Right renal pelvis (tissue), 4 donors: ENCODE measurements at regions not wholly inside any gene's neighbourhood (a gene's known extent, or its start where the extent isn't known, plus 50 kb on each side); places are given as distances from the start of the nearest gene placed in this dataset.
"Not testable (repeated sequence)": the region's sequence is repeated elsewhere in the genome, so short reads cannot be mapped to it uniquely, and the experiment has no call there.

Experiments used
- DNase-seq, 4 donors: peaks; one replicate each; pipeline ENCODE4 v3.0.0-alpha.2; 2013; ENCODE audit warnings: low read depth in 4 of 4, low spot score in 3 of 4, missing footprints in 1 of 4

DNA sequence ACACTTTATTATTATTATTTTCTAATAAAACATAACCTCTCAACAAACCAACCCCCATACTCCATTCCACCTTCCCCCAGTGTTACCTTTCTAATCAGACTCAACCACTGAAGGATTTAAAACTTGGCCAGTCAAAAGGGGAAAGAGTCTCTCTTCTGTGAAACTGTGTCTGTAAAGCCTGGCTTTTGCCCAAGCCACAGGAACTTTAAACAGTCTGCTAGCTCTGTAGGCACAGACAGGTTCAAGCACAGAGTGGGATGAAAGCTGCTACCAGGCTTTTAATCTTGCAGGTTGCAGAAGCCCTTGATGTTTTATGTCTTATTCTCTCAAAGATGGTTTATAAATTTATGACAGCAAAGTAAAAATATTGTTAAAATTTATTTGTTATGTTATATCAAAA, 585.7 kb downstream of the TENT5A start:
- DNase-seq, result no peak

DNA sequence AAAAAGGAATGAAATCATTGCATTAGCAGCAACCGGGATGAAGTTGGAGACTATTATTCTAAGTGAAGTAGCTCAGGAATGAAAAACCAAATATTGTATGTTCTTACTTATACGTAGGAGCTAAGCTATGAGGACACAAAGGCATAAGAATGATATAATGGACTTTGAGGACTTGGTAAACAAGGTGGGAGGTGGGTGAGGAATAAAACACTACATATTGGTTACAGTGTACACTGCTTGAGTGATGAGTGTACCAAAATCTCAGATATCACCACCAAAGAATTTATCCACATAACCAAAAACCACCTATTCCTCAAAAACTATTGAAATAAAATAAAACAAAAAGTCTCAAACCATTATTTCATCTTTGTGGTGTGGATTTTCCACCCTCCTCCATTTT, 593.5 kb downstream of the TENT5A start:
- no peak for DNase-seq

DNA sequence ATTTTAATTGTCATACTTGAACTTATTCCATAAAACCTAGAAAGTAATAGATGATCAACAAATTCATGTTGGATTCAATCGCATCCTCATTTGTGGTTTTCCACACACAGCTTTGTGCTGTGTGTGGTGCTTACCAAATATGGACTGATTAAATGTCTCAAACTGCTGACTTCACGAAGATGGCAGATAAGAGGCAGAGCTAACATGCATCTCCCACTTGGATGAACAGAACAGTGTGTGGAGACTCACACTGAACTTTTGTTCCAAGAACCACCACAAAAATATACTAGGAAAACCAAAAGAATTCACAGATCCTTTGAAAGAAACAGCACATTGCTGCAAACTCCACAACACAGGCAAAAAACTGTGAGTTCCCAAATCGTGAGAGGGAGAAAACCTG, 603.7 kb downstream of the TENT5A start:
- no peak for DNase-seq

DNA sequence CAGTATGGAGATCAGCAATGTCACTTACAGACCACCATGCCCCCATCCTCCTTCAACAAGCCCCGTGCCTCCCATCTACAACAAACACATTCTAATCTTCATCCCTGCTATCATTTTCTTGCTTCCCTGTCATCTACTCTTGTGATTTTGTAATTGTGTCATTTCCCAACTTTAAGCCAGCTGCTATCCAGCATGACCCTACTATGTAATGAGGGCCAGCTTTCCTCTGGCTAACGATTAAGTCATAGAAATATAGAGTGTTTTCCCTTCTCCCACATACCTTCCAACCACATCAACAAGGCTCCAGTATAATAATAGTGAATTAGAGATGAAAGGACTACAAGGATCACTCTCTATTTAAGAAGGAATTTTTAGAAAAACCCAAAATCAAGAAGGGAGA, 607.0 kb downstream of the TENT5A start:
- DNase-seq, result no peak

DNA sequence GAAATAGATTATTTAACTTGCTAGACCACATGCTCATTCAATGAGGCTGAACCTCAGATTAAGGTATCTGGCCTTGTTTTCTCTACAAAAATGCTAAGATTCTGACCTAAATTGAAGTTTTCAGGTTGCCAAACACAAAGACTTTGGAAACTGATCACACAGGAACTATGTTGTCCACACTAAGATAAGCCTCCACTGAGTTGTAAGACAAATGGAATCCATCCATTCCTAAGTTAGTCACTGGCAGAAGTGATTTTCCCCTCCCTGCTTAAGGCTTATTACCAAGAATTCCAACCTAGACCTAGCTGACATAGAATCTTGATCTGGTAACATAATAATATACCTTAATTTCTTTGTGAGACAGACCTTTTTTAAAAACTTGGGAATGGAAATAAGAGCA, 608.1 kb downstream of the TENT5A start:
- DNase-seq, result no peak

DNA sequence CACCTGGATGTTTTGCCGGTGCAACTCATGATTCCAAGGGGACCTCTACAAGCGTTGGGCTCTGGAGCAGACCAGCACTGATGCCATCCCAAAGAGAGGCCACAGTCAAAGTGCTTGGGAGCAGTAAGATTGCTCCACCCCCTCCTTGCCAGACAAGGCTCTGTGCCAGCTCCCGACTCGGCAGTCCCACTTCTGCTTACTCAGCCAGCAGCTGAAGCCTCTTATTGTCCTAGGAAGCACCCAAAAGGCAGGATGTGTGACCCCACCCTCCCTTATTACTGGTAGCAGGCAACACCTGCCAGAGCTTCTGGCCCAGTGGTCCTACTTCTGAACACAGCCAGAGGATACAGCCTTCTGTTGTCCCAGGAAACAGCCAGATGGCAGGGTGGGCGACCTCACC, 614.2 kb downstream of the TENT5A start:
- no peak for DNase-seq

DNA sequence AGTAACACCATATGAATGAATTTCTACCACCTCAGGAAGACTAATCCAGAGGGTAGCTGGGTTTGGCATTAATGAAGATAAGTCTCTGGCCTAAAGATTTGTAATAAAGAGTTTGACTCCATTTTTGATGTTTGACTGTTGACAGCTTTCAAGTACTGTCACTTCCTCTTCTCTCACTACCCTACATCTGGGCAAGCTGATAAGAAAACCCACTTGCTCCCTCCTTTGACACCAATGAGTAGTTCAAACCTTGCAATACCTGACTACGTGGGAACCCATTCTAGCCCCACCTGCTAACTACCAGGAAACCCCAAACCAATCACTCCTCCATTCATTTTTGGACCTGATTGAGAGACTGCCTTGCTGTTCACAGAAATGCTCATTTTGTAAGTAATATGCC, 621.5 kb downstream of the TENT5A start:
- no peak for DNase-seq

DNA sequence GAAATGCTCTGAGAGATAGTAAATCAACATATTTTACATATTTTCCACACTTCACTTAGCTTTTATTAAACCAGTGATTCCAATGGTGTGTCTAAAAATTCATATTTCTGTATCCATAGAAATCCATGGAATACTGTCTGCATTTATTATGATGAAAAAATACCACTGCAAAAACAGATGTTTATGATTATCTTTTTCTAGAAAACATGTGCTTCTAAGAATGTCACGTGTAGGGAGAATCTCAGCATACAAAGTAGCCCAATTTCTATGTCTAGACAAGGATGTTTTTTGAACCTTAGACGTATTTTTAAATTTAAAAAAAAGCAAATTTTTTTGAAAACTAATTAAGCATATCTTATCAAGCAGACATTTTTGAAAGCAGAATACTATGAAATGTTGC, 622.4 kb downstream of the TENT5A start:
- no peak for DNase-seq

DNA sequence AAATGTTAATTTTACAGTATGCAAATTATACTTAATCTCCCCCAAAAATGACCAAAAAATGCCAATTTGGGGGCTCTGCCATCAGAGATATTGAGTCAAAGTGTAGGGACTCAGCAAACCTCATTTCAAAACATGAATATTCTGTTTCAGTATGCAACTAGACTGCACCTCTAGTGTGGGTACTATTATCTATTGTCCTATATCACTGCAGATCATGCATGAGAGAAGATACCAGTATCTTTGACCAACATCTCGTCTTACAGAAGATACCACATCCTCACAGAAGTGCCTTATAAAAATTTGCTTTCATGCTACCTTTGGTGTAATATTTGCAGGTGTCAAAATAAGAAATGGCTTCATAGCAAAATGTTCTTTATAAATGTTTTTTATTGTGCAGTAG, 623.8 kb downstream of the TENT5A start:
- DNase-seq, result no peak

DNA sequence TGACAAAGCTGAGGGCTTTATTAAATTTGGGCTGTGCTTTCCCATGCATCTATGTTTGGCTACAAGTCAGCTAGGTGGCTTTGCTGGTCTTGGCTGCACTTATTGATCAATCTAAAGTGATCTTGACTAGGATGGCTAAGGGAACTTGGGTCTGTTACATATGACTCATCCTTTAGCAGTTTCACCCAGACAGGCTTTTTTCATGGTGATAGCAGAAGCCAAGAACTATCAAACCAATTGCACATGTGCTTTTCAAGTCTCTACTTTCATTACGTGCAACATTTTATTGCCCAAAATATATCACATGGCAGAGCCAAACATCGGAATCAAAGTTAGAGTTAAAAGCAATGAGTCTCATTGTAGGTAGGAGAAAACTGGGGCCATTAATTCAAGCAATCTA, 626.3 kb downstream of the TENT5A start:
- DNase-seq, result no peak

DNA sequence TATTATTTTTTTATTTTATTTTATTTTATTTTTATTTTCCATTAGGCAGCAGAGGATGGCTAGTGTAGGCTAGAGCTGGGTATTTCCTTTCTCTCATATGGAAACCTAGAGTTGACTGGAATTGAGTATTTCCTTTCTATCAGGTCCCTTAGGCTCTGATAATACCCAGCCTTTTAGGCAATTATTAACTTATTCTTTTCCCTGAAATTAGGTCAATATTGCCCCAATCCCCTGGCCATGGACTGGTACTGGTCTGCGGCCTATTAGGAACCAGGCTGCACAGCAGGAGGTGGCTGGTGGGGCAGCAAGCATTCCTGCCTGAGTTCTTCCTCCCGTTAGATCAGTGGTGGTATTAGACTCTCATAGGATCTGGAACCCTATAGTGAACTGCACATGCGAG, 632.2 kb downstream of the TENT5A start:
- no peak for DNase-seq

DNA sequence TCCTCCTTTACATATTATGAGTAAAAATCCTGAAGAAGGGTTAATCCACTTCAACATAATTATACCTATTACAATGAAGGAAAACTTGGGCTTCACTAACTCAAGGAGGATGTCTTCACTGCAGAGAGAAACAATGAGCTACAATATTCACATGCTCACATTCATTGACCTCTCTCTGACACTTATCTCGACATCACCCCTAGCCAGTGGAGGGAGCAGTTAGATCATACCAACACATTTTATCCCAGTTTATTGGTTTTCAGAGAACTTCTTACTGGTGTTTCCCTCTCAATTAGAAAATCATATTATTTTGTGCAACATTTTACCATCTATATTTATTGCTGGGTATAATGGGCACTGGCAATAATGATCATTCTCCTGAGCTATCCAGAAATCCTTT, 646.5 kb downstream of the TENT5A start:
- no peak for DNase-seq

DNA sequence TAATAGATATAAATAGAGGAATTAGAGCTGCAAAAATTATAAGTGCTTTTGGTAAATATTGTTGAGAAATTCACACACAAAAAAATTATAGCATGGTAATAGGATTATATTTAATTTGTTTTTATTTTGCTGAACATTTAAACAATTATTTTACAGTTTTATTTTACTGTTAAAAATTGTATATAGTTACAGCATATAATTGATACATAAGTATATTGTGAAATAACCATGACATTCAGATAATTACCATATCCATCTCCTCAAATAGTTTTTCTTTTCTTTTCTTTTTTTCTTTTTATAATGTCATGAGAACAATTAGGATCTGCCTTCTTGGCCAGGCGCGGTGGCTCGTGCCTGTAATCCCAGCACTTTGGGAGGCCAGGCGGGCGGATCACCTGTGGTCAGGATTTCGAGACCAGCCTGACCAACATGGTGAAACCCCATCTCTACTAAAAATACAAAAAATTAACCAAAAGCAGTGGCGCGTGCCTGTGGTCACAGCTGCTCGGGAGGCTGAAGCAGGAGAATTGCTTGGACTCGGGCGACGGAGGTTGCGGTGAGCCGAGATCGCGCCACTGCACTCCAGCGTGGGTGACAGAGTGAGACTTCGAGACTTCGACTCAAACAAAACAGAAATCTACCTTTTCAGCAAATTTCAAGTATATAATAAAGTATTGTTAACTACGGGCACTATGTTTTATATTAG, 654.2 kb downstream of the TENT5A start:
- no peak for DNase-seq

DNA sequence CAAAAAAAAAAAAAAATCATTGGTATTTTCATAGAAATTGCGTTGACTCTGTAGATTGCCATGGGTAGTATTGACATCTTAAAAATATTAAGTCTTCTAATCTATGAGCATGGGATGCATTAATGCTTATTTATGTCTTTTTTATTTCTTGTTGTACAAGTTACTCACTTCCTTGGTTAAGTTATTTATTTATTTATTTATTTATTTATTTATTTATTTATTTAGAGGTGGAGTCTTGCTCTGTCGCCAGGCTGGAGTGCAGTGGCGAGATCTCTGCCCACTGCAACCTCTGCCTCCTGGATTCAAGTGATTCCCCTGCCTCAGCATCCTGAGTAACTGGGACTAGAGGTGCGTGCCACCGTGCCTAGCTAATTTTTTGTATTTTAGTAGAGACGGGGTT, 656.0 kb downstream of the TENT5A start:
- not testable (repeated sequence) for DNase-seq

DNA sequence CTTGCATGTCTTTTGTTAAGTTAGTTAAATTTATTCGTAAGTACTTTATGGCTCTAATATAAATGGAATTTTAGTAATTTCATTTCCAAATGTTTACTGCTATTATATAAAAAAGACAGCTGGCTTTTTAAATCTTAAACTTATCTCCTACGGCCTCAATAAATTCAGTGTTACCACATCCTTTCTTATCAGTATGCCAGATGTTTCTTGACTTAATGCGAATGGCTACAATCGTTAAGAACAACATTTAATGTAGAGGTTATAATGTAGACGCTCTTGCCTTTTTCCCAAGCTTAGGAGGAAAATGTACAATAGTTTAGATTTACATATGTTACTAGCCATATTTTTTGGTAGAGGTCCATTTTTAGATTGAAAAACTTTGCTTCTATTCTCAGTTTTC, 659.4 kb downstream of the TENT5A start:
- no peak for DNase-seq

DNA sequence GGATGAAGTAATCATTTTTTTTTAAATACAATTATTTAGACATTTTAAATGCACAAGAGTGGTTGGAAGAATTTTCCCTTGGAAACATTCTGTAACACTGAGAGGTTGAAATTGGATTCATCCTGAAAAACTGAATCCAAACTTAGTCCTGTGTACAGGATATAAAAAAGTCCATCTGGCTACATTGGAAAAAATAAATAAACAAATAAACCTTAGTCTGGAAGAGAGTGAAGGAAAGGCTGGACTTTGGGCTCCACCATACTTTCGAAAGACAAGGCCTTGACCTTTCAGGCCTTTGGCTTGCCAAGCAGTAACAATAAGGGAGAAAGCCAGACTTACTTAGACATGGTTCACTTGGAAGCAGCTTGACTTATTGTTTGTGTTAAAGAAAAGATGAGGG, 664.3 kb downstream of the TENT5A start:
- no peak for DNase-seq

DNA sequence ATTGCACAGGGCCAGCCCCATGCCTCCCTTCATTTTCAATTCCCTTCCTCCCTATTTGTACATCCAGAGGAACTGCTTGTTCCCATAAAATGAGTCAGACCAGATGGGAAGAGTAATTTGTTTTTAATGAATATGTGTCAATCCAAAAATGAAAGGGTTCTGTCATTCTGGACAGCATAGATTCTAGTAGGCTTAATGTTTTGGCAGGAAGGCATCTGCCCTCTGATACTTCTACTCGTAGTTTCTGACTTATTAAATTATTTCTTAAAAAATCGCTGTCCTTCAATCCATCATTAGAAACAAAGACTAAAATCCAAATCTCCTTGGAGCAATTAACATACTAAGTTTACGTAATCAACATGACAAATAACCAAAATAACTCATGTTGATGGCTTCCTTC, 665.5 kb downstream of the TENT5A start:
- DNase-seq, result no peak

DNA sequence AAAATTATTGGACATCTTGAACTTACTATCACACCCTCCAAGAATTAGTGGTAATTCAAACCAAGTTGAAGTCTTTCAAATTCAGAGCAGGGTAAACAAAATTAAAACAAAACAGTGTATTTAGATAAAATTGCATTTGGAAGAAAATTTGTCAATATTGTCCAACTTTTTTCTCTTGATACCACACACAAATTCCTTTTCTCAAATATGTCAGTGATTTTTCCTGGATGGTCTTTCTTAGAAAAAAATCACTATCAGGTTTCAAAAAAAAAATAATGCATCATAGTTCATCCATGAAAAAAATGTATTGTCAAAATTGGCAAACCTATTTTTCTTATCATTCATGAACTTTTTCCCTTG, 667.1 kb downstream of the TENT5A start:
- DNase-seq, result no peak

DNA sequence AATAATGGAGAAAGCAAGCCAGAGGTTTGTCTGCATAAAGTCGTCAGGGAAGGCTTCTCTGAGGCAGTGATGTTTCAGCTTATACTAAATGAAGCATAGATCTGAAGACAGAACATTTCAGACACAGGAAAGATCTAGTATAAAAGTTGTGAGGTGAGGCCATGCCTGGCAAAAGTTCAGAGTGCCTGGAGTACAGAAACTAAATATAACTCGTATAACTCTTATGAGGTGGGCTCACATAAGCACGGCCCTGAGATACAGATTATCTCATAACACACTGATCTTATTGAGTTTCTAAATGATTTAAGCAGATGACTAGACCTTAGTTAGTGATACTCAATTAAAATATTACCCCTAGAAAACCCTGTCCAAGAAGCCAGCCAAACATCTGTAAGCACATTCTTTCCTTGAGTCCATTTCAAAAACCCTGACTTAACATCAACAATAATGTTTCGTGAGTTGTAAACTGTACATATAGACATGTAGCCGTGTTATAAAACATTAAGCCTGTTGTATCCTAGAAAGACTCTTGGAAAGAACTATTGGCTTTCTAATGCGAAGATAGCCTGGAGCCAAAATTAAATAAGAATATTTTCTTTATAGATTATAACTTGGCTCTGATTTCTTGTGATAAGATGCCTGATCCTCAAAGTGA, 667.6 kb downstream of the TENT5A start:
- DNase-seq, result no peak

DNA sequence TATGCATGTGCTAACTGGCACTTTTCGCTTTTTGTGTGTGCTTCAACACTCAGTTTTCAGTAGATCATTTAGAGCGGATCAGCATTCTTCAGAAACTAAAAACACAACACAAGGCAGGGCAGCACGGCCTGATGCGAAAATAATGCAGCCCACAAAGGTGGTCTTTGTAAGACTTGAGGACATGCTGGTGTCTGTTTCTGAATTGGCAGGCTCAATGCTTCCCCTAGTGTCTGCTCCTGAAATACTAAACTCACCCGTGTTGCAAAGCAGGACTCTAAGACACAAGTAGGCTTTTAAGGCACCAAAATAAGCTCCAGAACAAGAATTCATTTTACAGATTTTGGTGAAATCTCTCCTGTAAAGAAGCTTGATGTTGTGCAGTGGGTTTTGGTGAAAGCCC, 676.5 kb downstream of the TENT5A start:
- DNase-seq, result no peak

DNA sequence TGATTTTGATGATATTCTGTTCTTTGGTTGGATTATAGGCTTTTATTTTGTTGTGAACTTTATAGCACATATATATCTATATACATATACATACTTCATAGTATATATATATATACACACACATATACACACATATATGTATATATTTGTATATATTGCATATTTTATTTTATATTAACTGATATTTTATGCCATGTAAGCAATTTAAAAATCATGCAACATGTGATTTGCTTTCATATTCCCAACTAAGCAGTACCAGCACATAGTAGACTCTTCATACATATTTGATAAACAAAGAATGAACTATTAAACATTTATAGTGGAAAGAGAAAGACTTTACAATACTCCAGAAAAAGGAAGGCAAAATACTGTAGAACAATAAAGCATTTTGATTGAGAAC, 679.2 kb downstream of the TENT5A start:
- DNase-seq, result no peak

DNA sequence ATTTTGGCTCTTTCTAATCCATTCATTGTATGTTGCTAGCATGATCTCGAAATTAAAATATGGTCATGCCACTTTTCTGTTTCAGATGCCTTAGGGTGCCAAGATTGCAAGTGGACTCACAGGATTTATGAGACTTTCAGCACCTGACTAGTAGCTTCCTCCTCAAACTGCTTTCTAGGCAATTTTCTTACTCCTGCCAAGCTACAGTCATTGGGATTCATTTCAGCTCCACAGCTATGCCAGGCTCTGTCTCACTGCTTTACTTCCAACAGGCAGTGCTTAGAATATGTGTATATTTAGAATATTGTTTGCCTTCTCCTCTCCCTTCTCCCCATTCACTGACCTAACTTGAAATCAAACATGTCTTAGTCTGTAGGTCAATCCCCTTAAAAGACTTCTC, 681.4 kb downstream of the TENT5A start:
- DNase-seq, result no peak

DNA sequence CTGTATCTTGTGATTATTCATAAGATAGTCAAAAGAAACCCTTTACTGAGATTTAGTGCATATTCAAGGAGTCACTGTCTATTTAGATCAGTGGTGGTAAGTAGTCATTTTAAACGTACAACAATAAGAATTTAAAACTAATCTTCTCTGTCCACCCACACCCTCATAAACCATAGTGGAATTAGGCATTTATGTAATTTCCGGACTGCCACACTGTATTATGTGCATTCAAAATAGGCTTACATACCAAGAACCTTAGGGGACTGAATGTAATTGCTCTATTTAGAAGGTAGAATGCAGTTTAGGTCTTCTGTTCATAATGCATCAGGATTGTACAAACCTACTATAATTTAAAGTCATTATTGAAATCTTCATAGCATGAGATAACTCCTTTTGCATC, 685.4 kb downstream of the TENT5A start:
- DNase-seq, result no peak
